ENCODE measurements at regions not wholly inside any gene's neighbourhood (a gene's known extent, or its start where the extent isn't known, plus 50 kb on each side); places are given as distances from the start of the nearest gene placed in this dataset.
"Not testable (repeated sequence)": the region's sequence is repeated elsewhere in the genome, so short reads cannot be mapped to it uniquely, and the experiment has no call there.

- TF ChIP-seq EZH2 (IDR thresholded peaks at IDR 0.05; ENCODE audit: insufficient read depth, poor library complexity, severe bottlenecking), result no peak
- TF ChIP-seq EZH2phosphoT487 (IDR thresholded peaks at IDR 0.05; ENCODE audit: insufficient read depth, low read depth), result no peak
- Histone ChIP-seq H3K9me2 (ENCODE audit: insufficient read depth) (no peaks in the 10 kb centered on the region), H3K4me3 (no peak overlapping the region), H3K9ac (no peak overlapping the region), H3K4me2 (ENCODE audit: unreplicated experiment) (no peak overlapping the region), H3K9me3 (ENCODE audit: low read depth) (no peaks in the 10 kb centered on the region), H3F3A (ENCODE audit: insufficient read depth) (no peaks in the 10 kb centered on the region), H4K20me1 (ENCODE audit: insufficient read depth) (no peaks in the 10 kb centered on the region), H3K4me1 (ENCODE audit: insufficient read depth) (no peaks in the 10 kb centered on the region), H3K79me2 (ENCODE audit: insufficient read depth) (no peaks in the 10 kb centered on the region), H3K36me3 (ENCODE audit: low read depth) (no peaks in the 10 kb centered on the region), H2AFZ (no peak overlapping the region), H3K27ac (no peak overlapping the region), H3K27me3 (replicated peaks; ENCODE audit: insufficient read depth) (no peaks in the 10 kb centered on the region)
- in situ Hi-C loops (cut with MboI), result no loop called here
- DNase-seq, result no peak
Observed at GRCh38 chr1:73467731-73468130, 730.2 kb downstream of the LRRIQ3 start.

- Histone ChIP-seq H3K4me3 (no peak overlapping the region), H3K9me3 (ENCODE audit: low read depth) (no peaks in the 10 kb centered on the region), H3K27ac (no peak overlapping the region), H4K20me1 (ENCODE audit: insufficient read depth) (no peaks in the 10 kb centered on the region), H3K79me2 (ENCODE audit: insufficient read depth) (no peaks in the 10 kb centered on the region), H3F3A (ENCODE audit: insufficient read depth) (no peaks in the 10 kb centered on the region), H3K36me3 (ENCODE audit: low read depth) (no peaks in the 10 kb centered on the region), H3K4me1 (ENCODE audit: insufficient read depth) (no peaks in the 10 kb centered on the region), H3K9me2 (ENCODE audit: insufficient read depth) (no peaks in the 10 kb centered on the region), H3K4me2 (ENCODE audit: unreplicated experiment) (no peak overlapping the region), H3K27me3 (replicated peaks; ENCODE audit: insufficient read depth) (no peaks in the 10 kb centered on the region), H2AFZ (no peak overlapping the region), H3K9ac (no peak overlapping the region)
- in situ Hi-C loops (cut with MboI), result no loop called here
- no peak for TF ChIP-seq EZH2phosphoT487 (IDR thresholded peaks at IDR 0.05; ENCODE audit: insufficient read depth, low read depth)
- no peak for TF ChIP-seq EZH2 (IDR thresholded peaks at IDR 0.05; ENCODE audit: insufficient read depth, poor library complexity, severe bottlenecking)
- WGBS, 2 experiments (ENCODE audit: low coverage in 1 of 2, low lambda C conversion rate in 2 of 2, missing lambda C conversion rate in 2 of 2), result 8 to 17% methylated on average over 2 of the region's 2 CpGs
- DNase-seq, result no peak
Observed at GRCh38 chr1:73463873-73464272, 734.1 kb downstream of the LRRIQ3 start.

GRCh38 chr1:73452522-73452921 lies 745.5 kb downstream of the LRRIQ3 start:
- WGBS, 2 experiments (ENCODE audit: low coverage in 1 of 2, low lambda C conversion rate in 2 of 2, missing lambda C conversion rate in 2 of 2), result 0 to 2% methylated on average over 2 of the region's 2 CpGs
- DNase-seq, result no peak
- Histone ChIP-seq H3K4me1 (ENCODE audit: insufficient read depth) (no peaks in the 10 kb centered on the region), H3K9ac (no peak overlapping the region), H3K36me3 (ENCODE audit: low read depth) (no peaks in the 10 kb centered on the region), H2AFZ (no peak overlapping the region), H3K4me3 (no peak overlapping the region), H3K9me2 (ENCODE audit: insufficient read depth) (no peaks in the 10 kb centered on the region), H3K27me3 (replicated peaks; ENCODE audit: insufficient read depth) (no peaks in the 10 kb centered on the region), H3K27ac (no peak overlapping the region), H3F3A (ENCODE audit: insufficient read depth) (no peaks in the 10 kb centered on the region), H3K79me2 (ENCODE audit: insufficient read depth) (no peaks in the 10 kb centered on the region), H3K9me3 (ENCODE audit: low read depth) (peaks cover 3% of the 10 kb centered on the region), H4K20me1 (ENCODE audit: insufficient read depth) (no peaks in the 10 kb centered on the region), H3K4me2 (ENCODE audit: unreplicated experiment) (no peak overlapping the region)
- in situ Hi-C loops (cut with MboI), result no loop called here
- TF ChIP-seq EZH2phosphoT487 (IDR thresholded peaks at IDR 0.05; ENCODE audit: insufficient read depth, low read depth) (no peak), EZH2 (IDR thresholded peaks at IDR 0.05; ENCODE audit: insufficient read depth, poor library complexity, severe bottlenecking) (no peak)

DNA sequence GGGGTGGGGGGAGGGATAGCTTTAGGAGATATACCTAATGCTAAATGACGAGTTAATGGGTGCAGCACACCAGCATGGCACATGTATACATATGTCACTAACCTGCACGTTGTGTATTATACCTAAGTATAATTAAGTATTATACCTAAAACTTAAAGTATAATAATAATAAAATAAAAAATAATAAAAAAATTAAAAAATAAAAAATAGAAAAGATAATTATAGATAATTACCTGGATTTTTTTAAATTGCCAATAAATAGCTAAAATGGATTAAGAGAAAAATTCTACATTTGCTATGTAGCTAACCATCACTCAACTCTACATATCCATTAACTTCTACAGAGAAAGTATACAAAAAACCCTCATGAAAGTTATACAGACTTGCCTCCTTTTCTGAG lies 747.3 kb downstream of the LRRIQ3 start:
- H3K9me2 ChIP-seq (ENCODE audit: insufficient read depth); H3K4me3 ChIP-seq; H4K20me1 ChIP-seq (ENCODE audit: insufficient read depth); H3K27ac ChIP-seq; H3K4me1 ChIP-seq (ENCODE audit: insufficient read depth); H3K9me3 ChIP-seq (ENCODE audit: low read depth); H3K27me3 ChIP-seq (replicated peaks; ENCODE audit: insufficient read depth); DNase-seq; H3K4me2 ChIP-seq (ENCODE audit: unreplicated experiment); H3K36me3 ChIP-seq (ENCODE audit: low read depth); in situ Hi-C loops (cut with MboI); H2AFZ ChIP-seq; H3K9ac ChIP-seq; H3F3A ChIP-seq (ENCODE audit: insufficient read depth); H3K79me2 ChIP-seq (ENCODE audit: insufficient read depth): not testable (repeated sequence)
- 38 to 39% methylated on average over 2 of the region's 2 CpGs for WGBS, 2 experiments (ENCODE audit: low coverage in 1 of 2, low lambda C conversion rate in 2 of 2, missing lambda C conversion rate in 2 of 2)

- 27 to 29% methylated on average over 3 of the region's 3 CpGs for WGBS, 2 experiments (ENCODE audit: low coverage in 1 of 2, low lambda C conversion rate in 2 of 2, missing lambda C conversion rate in 2 of 2)
- DNase-seq, result no peak
- Histone ChIP-seq H3K27me3 (replicated peaks; ENCODE audit: insufficient read depth) (no peaks in the 10 kb centered on the region), H3K9ac (no peak overlapping the region), H3K27ac (no peak overlapping the region), H3K9me2 (ENCODE audit: insufficient read depth) (no peaks in the 10 kb centered on the region), H3K36me3 (ENCODE audit: low read depth) (no peaks in the 10 kb centered on the region), H3F3A (ENCODE audit: insufficient read depth) (no peaks in the 10 kb centered on the region), H3K4me2 (ENCODE audit: unreplicated experiment) (no peak overlapping the region), H4K20me1 (ENCODE audit: insufficient read depth) (no peaks in the 10 kb centered on the region), H2AFZ (no peak overlapping the region), H3K79me2 (ENCODE audit: insufficient read depth) (no peaks in the 10 kb centered on the region), H3K4me3 (no peak overlapping the region), H3K4me1 (ENCODE audit: insufficient read depth) (no peaks in the 10 kb centered on the region), H3K9me3 (ENCODE audit: low read depth) (peaks cover 6% of the 10 kb centered on the region)
- no peak for TF ChIP-seq EZH2 (IDR thresholded peaks at IDR 0.05; ENCODE audit: insufficient read depth, poor library complexity, severe bottlenecking)
- TF ChIP-seq EZH2phosphoT487 (IDR thresholded peaks at IDR 0.05; ENCODE audit: insufficient read depth, low read depth), result no peak
- in situ Hi-C loops (cut with MboI), result no loop called here
Observed at GRCh38 chr1:73411479-73411878, 786.5 kb downstream of the LRRIQ3 start.
